PFSK-1 (cell line): ENCODE measurements at regions not wholly inside any gene's neighbourhood (a gene's known extent, or its start where the extent isn't known, plus 50 kb on each side); places are given as distances from the start of the nearest gene placed in this dataset.

Source experiments
- FOXP2 ChIP-seq: optimal IDR thresholded peaks from 2 replicates; pipeline ENCODE3; 2011; ENCODE audit warnings: borderline replicate concordance, control low read depth, inconsistent platforms; ENCODE audit not compliant: insufficient read depth; ENCODE audit errors: extremely low read length, extremely low read depth
- POLR2AphosphoS5 ChIP-seq: IDR thresholded peaks from 2 replicates; pipeline ENCODE4 v1.6.1; 2012; ENCODE audit warnings: low read depth, mild to moderate bottlenecking, control low read depth, low read length, moderate library complexity
- SIN3A ChIP-seq: IDR thresholded peaks from 2 replicates; pipeline ENCODE4 v1.6.1; 2012; ENCODE audit warnings: mild to moderate bottlenecking, low read length, moderate library complexity, borderline replicate concordance; ENCODE audit not compliant: insufficient read depth
- TAF1 ChIP-seq: IDR thresholded peaks from 2 replicates; pipeline ENCODE4 v1.6.1; 2012; ENCODE audit warnings: low read length, control low read depth, borderline replicate concordance; ENCODE audit not compliant: insufficient read depth
- TF ChIP-seq, protein P1 (sequence below), 2 experiments: IDR thresholded peaks; 2 replicates each; pipeline versions ENCODE4 v1.6.1 to v1.8.0; 2011 to 2012; ENCODE audit warnings: low read depth in 2 of 2, low read length in 2 of 2, control low read depth in 1 of 2, inconsistent platforms in 1 of 2, mild to moderate bottlenecking in 1 of 2, moderate library complexity in 1 of 2; ENCODE audit not compliant: insufficient read depth in 1 of 2

DNA sequence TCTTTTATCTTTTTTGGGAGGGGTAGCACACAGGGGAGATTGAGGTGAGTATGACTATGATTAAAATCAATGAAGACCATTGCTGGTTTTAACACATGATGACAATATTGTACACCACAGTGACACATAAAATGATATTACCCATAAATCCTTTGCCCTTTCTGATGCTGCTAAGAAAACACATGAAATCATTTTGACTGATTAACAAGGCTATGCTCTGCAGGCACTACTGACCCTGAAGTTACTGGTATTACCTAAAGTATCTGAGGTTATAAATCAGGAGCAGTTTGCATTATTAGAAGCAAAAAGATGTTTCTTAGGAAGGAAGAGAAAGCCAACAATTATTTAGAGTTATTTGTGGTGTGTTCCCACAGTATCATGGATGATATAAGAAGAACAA, 701.2 kb upstream of the PTBP2 start:
- no peak for TF ChIP-seq SIN3A
- TF ChIP-seq TAF1, result no peak
- no peak for TF ChIP-seq POLR2AphosphoS5
- no peak for TF ChIP-seq FOXP2
- TF ChIP-seq, protein P1, sequence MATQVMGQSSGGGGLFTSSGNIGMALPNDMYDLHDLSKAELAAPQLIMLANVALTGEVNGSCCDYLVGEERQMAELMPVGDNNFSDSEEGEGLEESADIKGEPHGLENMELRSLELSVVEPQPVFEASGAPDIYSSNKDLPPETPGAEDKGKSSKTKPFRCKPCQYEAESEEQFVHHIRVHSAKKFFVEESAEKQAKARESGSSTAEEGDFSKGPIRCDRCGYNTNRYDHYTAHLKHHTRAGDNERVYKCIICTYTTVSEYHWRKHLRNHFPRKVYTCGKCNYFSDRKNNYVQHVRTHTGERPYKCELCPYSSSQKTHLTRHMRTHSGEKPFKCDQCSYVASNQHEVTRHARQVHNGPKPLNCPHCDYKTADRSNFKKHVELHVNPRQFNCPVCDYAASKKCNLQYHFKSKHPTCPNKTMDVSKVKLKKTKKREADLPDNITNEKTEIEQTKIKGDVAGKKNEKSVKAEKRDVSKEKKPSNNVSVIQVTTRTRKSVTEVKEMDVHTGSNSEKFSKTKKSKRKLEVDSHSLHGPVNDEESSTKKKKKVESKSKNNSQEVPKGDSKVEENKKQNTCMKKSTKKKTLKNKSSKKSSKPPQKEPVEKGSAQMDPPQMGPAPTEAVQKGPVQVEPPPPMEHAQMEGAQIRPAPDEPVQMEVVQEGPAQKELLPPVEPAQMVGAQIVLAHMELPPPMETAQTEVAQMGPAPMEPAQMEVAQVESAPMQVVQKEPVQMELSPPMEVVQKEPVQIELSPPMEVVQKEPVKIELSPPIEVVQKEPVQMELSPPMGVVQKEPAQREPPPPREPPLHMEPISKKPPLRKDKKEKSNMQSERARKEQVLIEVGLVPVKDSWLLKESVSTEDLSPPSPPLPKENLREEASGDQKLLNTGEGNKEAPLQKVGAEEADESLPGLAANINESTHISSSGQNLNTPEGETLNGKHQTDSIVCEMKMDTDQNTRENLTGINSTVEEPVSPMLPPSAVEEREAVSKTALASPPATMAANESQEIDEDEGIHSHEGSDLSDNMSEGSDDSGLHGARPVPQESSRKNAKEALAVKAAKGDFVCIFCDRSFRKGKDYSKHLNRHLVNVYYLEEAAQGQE (IDR thresholded peaks at IDR 0.05; ENCODE audit: insufficient read depth in 1 of 2, low read depth in 2 of 2, low read length in 2 of 2), result no peak

DNA sequence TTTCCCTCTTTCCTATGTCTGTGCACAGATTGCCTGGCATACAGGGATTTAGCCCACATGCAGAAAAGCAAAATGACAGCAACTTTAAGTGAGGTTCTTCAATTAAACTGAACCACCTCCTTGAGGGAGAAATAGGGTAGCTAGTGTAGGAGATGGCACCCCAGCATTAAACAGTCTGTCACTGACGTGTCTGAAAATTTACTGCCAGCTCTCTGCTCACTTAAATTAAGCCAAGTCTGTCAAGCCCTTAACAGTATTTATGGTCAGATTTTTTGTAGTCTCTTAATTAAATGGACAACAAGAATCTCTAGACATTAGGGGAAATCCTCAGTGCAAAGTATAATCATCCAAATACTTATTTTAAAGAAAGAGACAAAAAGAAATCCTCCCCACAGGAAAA, 696.5 kb upstream of the PTBP2 start:
- TF ChIP-seq FOXP2 (no peak), POLR2AphosphoS5 (no peak), TAF1 (no peak), SIN3A (no peak)
- TF ChIP-seq, protein P1 (IDR thresholded peaks at IDR 0.05; ENCODE audit: insufficient read depth in 1 of 2, low read depth in 2 of 2, low read length in 2 of 2), result no peak

DNA sequence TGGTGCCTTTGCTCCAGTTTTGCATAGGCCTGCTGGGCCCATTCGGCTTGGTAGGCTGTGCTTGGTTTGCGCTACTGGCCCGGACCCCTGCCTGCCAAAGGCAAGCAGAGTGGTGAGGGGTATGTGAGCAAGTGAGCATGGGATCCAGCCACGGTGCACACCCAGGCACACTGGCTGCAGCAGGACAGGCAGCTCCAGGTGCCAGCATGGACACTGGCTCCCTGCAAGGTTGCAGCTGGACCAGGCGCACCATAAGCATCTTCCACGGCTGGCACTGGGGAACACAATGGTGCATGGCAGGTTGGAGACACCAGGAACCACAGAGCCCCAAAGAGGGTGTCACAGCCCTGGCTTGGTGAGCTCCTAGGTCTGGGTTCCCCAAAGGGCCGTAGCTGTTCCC, 693.5 kb upstream of the PTBP2 start:
- TF ChIP-seq, protein P1 (IDR thresholded peaks at IDR 0.05; ENCODE audit: insufficient read depth in 1 of 2, low read depth in 2 of 2, low read length in 2 of 2), result no peak
- TF ChIP-seq TAF1 (no peak), FOXP2 (no peak), SIN3A (no peak), POLR2AphosphoS5 (no peak)

DNA sequence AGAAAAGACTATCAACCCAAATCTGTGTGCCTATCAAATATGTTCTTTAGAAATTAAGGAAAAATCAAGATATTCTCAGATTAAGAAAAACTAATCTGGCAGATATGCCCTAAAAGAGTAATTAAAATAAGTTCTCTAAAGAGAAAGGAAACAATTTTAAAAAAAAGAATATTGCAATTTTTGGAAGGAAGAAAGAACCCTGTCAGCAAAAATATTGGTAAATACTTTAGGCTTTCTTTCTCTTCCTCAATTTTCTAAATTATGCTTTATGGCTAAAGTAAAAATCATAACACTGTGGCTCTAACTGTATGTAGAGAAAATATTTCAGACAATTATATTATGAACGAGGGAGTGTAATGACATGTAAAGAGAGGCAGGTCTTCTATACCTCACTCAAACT, 691.3 kb upstream of the PTBP2 start:
- no peak for TF ChIP-seq POLR2AphosphoS5
- no peak for TF ChIP-seq SIN3A
- TF ChIP-seq, protein P1 (IDR thresholded peaks at IDR 0.05; ENCODE audit: insufficient read depth in 1 of 2, low read depth in 2 of 2, low read length in 2 of 2), result no peak
- TF ChIP-seq FOXP2, result no peak
- no peak for TF ChIP-seq TAF1

DNA sequence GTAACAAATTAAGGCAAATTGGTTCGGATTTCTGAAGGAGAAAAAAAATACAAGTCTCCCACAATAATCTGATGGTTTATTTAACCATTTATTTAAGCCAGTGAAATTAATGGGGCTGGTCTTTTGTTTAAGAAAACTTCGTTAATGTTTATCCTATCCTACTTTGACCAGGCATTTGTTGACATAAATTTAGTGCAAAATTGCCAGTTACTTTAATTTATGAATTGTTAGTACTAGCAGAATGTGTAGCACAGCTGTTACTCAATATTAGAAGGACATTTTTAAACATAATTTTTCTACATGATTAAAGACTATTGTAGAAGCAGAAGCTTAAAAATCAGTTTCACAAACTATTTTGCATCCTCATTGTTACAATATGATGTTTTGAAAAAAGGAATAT, 687.6 kb upstream of the PTBP2 start:
- TF ChIP-seq FOXP2 (no peak), TAF1 (no peak), POLR2AphosphoS5 (no peak), SIN3A (no peak)
- TF ChIP-seq, protein P1 (IDR thresholded peaks at IDR 0.05; ENCODE audit: insufficient read depth in 1 of 2, low read depth in 2 of 2, low read length in 2 of 2), result no peak
